Transverse colon (tissue), 4 donors: ENCODE measurements at regions not wholly inside any gene's neighbourhood (a gene's known extent, or its start where the extent isn't known, plus 50 kb on each side); places are given as distances from the start of the nearest gene placed in this dataset.

Experiments used
- DNase-seq: peaks from one replicate; pipeline ENCODE4 v3.0.0-alpha.2; 2019
- H3K27ac ChIP-seq, 4 donors: fragments of 200-600 bp; sonication (generic); 2 replicates each; pipeline ENCODE4 v1.5.1; 2016 to 2018; ENCODE audit warnings: inconsistent platforms in 4 of 4
- H3K27me3 ChIP-seq: fragments of 200-600 bp; sonication (generic); 2 replicates; pipeline ENCODE4 v1.5.1; 2017; ENCODE audit warnings: inconsistent platforms
- H3K36me3 ChIP-seq, 4 donors: fragments of 200-600 bp; sonication (generic); 2 replicates each; pipeline ENCODE4 v1.5.1; 2017 to 2019; ENCODE audit warnings: inconsistent platforms in 4 of 4
- H3K4me1 ChIP-seq, 4 donors: fragments of 200-600 bp; sonication (generic); 2 replicates each; pipeline ENCODE4 v1.5.1; 2017 to 2020; ENCODE audit warnings: inconsistent platforms in 4 of 4
- H3K4me3 ChIP-seq, 4 donors: fragments of 200-600 bp; sonication (generic); 1 replicate in 1 of 4; 2 replicates in 3 of 4; pipeline versions ENCODE4 v1.5.1 to v1.6.1; 2017 to 2019; ENCODE audit warnings: inconsistent platforms in 4 of 4
- H3K9me3 ChIP-seq, 2 donors: fragments of 200-600 bp; sonication (generic); 2 replicates each; pipeline ENCODE4 v1.5.1; 2017 to 2019; ENCODE audit warnings: inconsistent platforms in 2 of 2
- CTCF ChIP-seq, 5 experiments: fragments of 200-600 bp in 3 of 5; fragments of 450-650 bp in 2 of 5; sonication (generic) in 3 of 5; IDR thresholded peaks; 1 replicate in 2 of 5; 2 replicates in 3 of 5; pipeline ENCODE4 v1.5.1; 2016 to 2017; ENCODE audit warnings: antibody characterized with exemption in 5 of 5, inconsistent platforms in 3 of 5, mild to moderate bottlenecking in 2 of 5, moderate library complexity in 1 of 5
- EP300 ChIP-seq: sonication (generic); formaldehyde crosslinking; IDR thresholded peaks from one replicate; pipeline ENCODE4 v1.6.1; 2017; ENCODE audit warnings: antibody characterized with exemption, low read depth
- POLR2A ChIP-seq: fragments of 450-650 bp; IDR thresholded peaks from one replicate; pipeline ENCODE4 v1.6.1; 2016; ENCODE audit warnings: antibody characterized with exemption, mild to moderate bottlenecking, moderate library complexity
- POLR2AphosphoS5 ChIP-seq, 3 donors: sonication (generic); formaldehyde crosslinking; IDR thresholded peaks; one replicate each; pipeline ENCODE4 v1.6.1; 2016; ENCODE audit warnings: antibody characterized with exemption in 3 of 3
- WGBS, 2 donors: methylation state at CpG; one replicate each; pipeline ENCODE4 v1.1.5; 2018; ENCODE audit warnings: low coverage in 1 of 2; 5-methylcytosine and 5-hydroxymethylcytosine counted together
- in situ Hi-C, 4 donors: fragments of 200-750 bp; cut with MboI; loops; one replicate each; pipeline versions ENCODE4 v1.15.0 to v1.15.1; 2017; ENCODE audit warnings: low sequenced_read_pairs in 3 of 4, low pct_ligation_motif_present in 1 of 4, low pct_unique_long_range_greater_than_20kb in 1 of 4
- intact Hi-C: fragments of 100-400 bp; cut with DNase I; formaldehyde crosslinking; loops from one replicate; pipeline ENCODE4 v1.15.1; 2023; ENCODE audit warnings: low total_unique reads

DNA sequence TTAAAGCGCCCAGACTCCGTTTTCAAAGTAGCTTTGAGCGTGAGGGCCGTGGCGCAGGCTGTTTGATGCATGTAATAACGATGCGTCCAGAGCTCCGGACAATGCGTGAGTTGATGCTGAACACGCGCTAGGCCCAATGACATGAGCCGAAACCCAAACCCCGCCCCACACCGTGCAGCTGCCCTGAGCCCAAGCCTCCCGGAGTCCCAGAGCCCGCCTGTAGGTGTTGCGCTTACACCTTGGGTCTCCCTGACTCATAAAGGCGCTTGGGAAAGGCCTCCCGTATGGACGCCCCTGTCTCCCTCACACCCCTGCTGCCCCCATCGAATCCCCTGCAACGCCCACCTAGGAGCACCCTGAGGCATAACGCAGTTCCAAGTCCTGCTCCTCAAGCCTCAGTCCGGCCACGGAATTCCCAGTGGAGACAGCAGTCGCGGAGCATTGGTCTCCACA, 87.6 kb downstream of the ERMARD start:
- intact Hi-C loops, result no loop called here
- H3K36me3 ChIP-seq, result no peaks in the 10 kb centered on the region
- TF ChIP-seq POLR2A, result no peak
- TF ChIP-seq EP300, result no peak
- H3K9me3 ChIP-seq, result no peaks in the 10 kb centered on the region
- 93% methylated on average over 27 of the region's 27 CpGs; no CpG with 5 or more reads in 1 of the 2 donors for WGBS, 2 donors
- no peaks in the 10 kb centered on the region for H3K27me3 ChIP-seq
- H3K4me1 ChIP-seq, result no peaks in the 10 kb centered on the region
- H3K4me3 ChIP-seq, result no peak overlapping the region
- no peak for DNase-seq
- H3K27ac ChIP-seq, result no peak overlapping the region
- in situ Hi-C loops, result loop anchor here in 1 of 4 donors (10.0 kb wide), 1 partner anchor 676 kb away; no protein-coding TSS in a partner anchor

DNA sequence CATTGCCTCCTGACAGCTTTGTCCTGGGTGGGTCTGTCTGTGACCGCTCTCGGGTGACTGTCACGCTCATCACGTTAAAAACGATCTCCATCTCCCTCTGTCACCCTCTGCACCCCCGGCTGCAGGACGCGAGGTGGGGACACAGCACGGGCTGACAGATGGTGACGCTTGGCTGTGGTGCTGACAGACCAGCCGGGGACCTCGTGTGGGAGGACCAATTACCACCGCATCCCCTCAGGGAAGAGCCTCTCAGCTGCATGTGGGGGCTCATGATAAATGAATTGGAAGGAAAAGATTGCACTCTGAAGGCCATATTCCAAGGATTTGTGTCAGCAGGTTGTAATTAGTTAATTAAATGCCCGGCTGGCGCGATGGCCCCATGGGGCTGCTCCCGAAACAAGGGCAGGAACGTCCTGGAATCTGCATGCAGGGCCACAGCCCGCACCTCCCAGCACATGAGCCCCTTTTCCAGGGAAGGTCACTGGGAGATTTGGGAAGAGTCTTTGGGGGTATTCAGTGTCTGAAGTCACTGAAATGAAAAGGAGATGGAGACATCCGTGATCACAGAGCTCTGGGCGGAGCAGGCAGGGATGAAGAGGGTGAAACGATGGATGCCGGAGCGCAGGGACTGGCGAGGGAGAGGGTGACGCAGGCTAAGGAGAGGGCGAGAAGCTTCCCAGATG, 87.1 kb downstream of the ERMARD start:
- intact Hi-C loops, result no loop called here
- Histone ChIP-seq H3K27ac (no peak overlapping the region), H3K4me1 (no peaks in the 10 kb centered on the region), H3K9me3 (no peaks in the 10 kb centered on the region), H3K4me3 (no peak overlapping the region), H3K36me3 (no peaks in the 10 kb centered on the region), H3K27me3 (no peaks in the 10 kb centered on the region)
- no peak for DNase-seq
- WGBS, 2 donors, result 91% methylated on average over 27 of the region's 27 CpGs; no CpG with 5 or more reads in 1 of the 2 donors
- TF ChIP-seq CTCF (IDR thresholded peaks at IDR 0.05) (no peak), POLR2AphosphoS5 (IDR thresholded peaks at IDR 0.05) (no peak), EP300 (no peak), POLR2A (no peak)
- in situ Hi-C loops, result loop anchor here in 1 of 4 donors (10.0 kb wide), 1 partner anchor 676 kb away; no protein-coding TSS in a partner anchor

DNA sequence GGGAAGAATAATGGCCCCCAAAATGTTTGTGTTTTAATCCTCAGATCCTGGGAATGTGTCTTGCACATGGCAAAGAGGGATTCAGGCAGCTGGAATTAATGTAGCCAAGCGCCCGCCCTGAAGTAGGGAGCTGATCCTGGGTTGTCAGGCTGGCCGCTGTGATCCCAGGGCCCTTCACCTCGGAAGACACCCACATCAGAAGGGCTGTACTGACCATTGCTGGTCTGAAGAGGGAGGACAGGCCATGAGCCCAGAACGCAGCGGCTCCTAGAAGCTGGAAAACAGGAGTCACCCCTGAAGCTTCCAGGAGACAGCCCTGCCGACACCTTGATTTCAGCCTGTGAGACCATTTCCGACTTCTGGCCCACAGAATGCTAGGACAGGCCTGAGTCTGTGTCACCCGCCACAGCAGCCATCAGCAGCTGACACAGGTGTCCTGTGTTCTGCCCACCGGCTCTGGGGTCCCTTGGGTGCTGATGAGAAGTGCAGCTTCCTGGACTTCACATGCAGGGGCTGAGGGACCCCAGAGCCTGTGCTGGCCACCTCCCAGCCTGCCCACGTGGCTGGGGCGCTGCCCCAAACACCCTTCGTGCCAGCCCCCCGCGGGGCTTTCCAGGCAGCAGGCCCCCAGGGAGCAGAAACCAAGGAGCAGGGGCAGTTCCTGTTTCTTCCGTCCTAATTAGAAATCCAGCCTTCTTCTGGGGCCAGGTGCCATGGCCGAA, 86.3 kb downstream of the ERMARD start:
- DNase-seq, result no peak
- 81% methylated on average over 17 of the region's 17 CpGs; no CpG with 5 or more reads in 1 of the 2 donors for WGBS, 2 donors
- no peaks in the 10 kb centered on the region for H3K27me3 ChIP-seq
- in situ Hi-C loops (loop anchor here in 1 of 4 donors (10.0 kb wide), 1 partner anchor 677 kb away; no protein-coding TSS in a partner anchor), intact Hi-C loops (no loop called here)
- TF ChIP-seq POLR2AphosphoS5 (IDR thresholded peaks at IDR 0.05), result no peak
- TF ChIP-seq CTCF (IDR thresholded peaks at IDR 0.05), result no peak
- TF ChIP-seq POLR2A, result no peak
- no peak for TF ChIP-seq EP300
- H3K4me3 ChIP-seq, result no peak overlapping the region
- H3K36me3 ChIP-seq, result no peaks in the 10 kb centered on the region
- H3K9me3 ChIP-seq, result no peaks in the 10 kb centered on the region
- H3K4me1 ChIP-seq, result no peaks in the 10 kb centered on the region
- no peak overlapping the region for H3K27ac ChIP-seq

DNA sequence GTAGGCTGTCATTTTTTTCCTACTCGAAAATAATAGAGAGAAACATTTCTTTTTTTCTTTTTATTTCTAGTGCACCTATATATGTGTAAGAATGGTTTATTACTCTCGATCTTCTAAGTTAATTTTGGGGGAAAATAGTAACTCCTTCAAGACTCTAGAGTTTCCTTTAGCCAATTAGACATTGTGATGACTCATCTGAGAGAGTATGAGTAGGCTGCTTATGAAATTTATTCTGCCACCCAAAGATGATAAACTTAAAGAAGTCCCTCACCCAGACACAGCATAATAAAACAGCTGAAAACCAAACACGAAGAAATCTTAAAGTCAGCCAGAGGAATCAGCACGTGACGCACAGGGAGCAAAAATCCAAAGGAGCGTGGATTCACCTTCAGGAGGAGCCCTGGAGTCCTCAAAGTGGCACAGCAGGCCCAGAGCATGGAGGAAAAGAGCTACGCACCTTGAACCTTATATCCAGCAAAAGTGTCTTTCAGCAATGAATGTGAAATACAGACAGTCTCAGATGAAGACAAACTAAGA, 81.9 kb downstream of the ERMARD start:
- H3K4me1 ChIP-seq, result peaks cover 0 to 3% (median 0%) of the 10 kb centered on the region in 4 donors
- WGBS, 2 donors, result 81% methylated on average over 7 of the region's 7 CpGs
- peaks cover 4% of the 10 kb centered on the region for H3K27me3 ChIP-seq
- in situ Hi-C loops, result loop anchor here in 1 of 4 donors (10.0 kb wide), 1 partner anchor 681 kb away; no protein-coding TSS in a partner anchor
- DNase-seq, result no peak
- no peaks in the 10 kb centered on the region for H3K9me3 ChIP-seq
- no peak overlapping the region for H3K4me3 ChIP-seq
- no peaks in the 10 kb centered on the region for H3K36me3 ChIP-seq
- intact Hi-C loops, result no loop called here
- no peak overlapping the region for H3K27ac ChIP-seq
- TF ChIP-seq POLR2A, result no peak
- no peak for TF ChIP-seq POLR2AphosphoS5 (IDR thresholded peaks at IDR 0.05)
- TF ChIP-seq EP300, result no peak
- TF ChIP-seq CTCF (IDR thresholded peaks at IDR 0.05), result no peak
